Hepatocyte (in vitro differentiated cells): ENCODE measurements at regions not wholly inside any gene's neighbourhood (a gene's known extent, or its start where the extent isn't known, plus 50 kb on each side); places are given as distances from the start of the nearest gene placed in this dataset.

Experiments used
- DNase-seq: peaks from one replicate; pipeline ENCODE4 v3.0.0-alpha.2; 2016; ENCODE audit warnings: low spot score
- H2AFZ ChIP-seq: fragments of 200-600 bp; sonication (generic); 2 replicates; pipeline ENCODE4 v1.6.0; 2016; ENCODE audit warnings: antibody characterized with exemption, mild to moderate bottlenecking
- H3K27ac ChIP-seq: fragments of 200-600 bp; sonication (generic); 2 replicates; pipeline ENCODE4 v1.5.1; 2016; ENCODE audit warnings: mild to moderate bottlenecking
- H3K27me3 ChIP-seq: fragments of 200-600 bp; sonication (generic); 2 replicates; pipeline ENCODE4 v1.6.1; 2016
- H3K36me3 ChIP-seq: fragments of 200-600 bp; sonication (generic); replicated peaks from 2 replicates; pipeline ENCODE4 v1.5.1; 2016; ENCODE audit warnings: low read depth; ENCODE audit not compliant: insufficient read depth
- H3K4me1 ChIP-seq: fragments of 200-600 bp; sonication (generic); 2 replicates; pipeline ENCODE4 v1.5.1; 2016; ENCODE audit warnings: mild to moderate bottlenecking, moderate library complexity; ENCODE audit not compliant: insufficient read depth
- H3K4me2 ChIP-seq: fragments of 200-600 bp; sonication (generic); 2 replicates; pipeline ENCODE4 v1.6.0; 2016
- H3K4me3 ChIP-seq: fragments of 200-600 bp; sonication (generic); 2 replicates; pipeline ENCODE4 v1.5.1; 2016; ENCODE audit warnings: mild to moderate bottlenecking
- H3K79me2 ChIP-seq: fragments of 200-600 bp; sonication (generic); 2 replicates; pipeline ENCODE4 v1.6.0; 2017; ENCODE audit warnings: mild to moderate bottlenecking
- H3K9me2 ChIP-seq: fragments of 200-600 bp; sonication (generic); replicated peaks from 2 replicates; pipeline ENCODE4 v1.6.0; 2017; ENCODE audit warnings: mild to moderate bottlenecking; ENCODE audit not compliant: insufficient read depth
- H3K9me3 ChIP-seq: fragments of 200-600 bp; sonication (generic); 2 replicates; pipeline ENCODE4 v1.5.1; 2016; ENCODE audit warnings: low read depth, mild to moderate bottlenecking
- H4K20me1 ChIP-seq: fragments of 200-600 bp; sonication (generic); 2 replicates; pipeline ENCODE4 v1.6.0; 2016; ENCODE audit warnings: mild to moderate bottlenecking; ENCODE audit not compliant: insufficient read depth, poor library complexity, severe bottlenecking
- CTCF ChIP-seq: fragments of 200-600 bp; sonication (generic); IDR thresholded peaks from 2 replicates; pipeline ENCODE4 v1.5.1; 2016; ENCODE audit warnings: antibody characterized with exemption, mild to moderate bottlenecking; ENCODE audit not compliant: poor library complexity
- EZH2 ChIP-seq: fragments of 200-600 bp; sonication (generic); IDR thresholded peaks from 2 replicates; pipeline ENCODE4 v1.6.1; 2016; ENCODE audit warnings: antibody characterized with exemption, mild to moderate bottlenecking, borderline replicate concordance
- EZH2phosphoT487 ChIP-seq: fragments of 200-600 bp; sonication (generic); IDR thresholded peaks from one replicate; pipeline ENCODE4 v1.6.1; 2018; ENCODE audit warnings: antibody characterized with exemption, mild to moderate bottlenecking, low read depth, moderate library complexity; ENCODE audit not compliant: unreplicated experiment, severe bottlenecking
- WGBS: methylation state at CpG from one replicate; pipeline ENCODE4 v1.1.6; 2016; ENCODE audit warnings: low lambda C conversion rate; ENCODE audit errors: missing lambda C conversion rate; 5-methylcytosine and 5-hydroxymethylcytosine counted together

GRCh38 chr16:54424043-54424451 lies 137.5 kb upstream of the IRX3 start:
- Histone ChIP-seq H4K20me1 (no peaks in the 10 kb centered on the region), H3K27me3 (peaks cover 5% of the 10 kb centered on the region), H3K36me3 (no peaks in the 10 kb centered on the region), H3K27ac (no peak overlapping the region), H3K9me2 (no peaks in the 10 kb centered on the region), H3K9me3 (no peaks in the 10 kb centered on the region), H3K4me1 (no peaks in the 10 kb centered on the region), H3K79me2 (no peaks in the 10 kb centered on the region), H3K4me2 (no peak overlapping the region), H2AFZ (no peak overlapping the region), H3K4me3 (no peak overlapping the region)
- 61% methylated on average over 5 of the region's 5 CpGs for WGBS
- DNase-seq, result no peak
- no peak for TF ChIP-seq EZH2phosphoT487

DNA sequence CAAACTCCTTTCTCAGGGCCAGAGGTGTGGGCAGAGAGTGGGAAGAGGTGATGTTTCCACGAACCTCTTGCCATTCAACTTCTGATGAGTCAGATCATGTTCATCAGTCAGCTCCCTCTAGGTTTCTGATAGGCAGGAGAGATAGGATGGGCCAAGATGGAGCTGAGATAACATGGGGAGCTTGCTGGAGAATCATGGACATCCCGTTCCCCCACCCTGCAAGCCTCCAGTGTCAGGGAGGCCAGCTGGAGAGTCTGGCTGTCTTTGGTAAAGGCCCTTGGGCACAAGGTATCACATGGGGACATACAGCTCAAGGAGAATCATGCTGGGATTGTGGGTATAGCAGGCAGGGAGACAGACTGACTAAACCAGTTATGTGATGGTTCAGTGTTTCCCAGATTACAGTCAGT lies 136.0 kb upstream of the IRX3 start:
- Histone ChIP-seq H4K20me1 (no peaks in the 10 kb centered on the region), H3K27me3 (peaks cover 1% of the 10 kb centered on the region), H3K27ac (no peak overlapping the region), H3K79me2 (no peaks in the 10 kb centered on the region), H3K4me3 (no peak overlapping the region), H2AFZ (no peak overlapping the region), H3K4me2 (no peak overlapping the region), H3K9me3 (no peaks in the 10 kb centered on the region), H3K9me2 (no peaks in the 10 kb centered on the region), H3K36me3 (no peaks in the 10 kb centered on the region), H3K4me1 (no peaks in the 10 kb centered on the region)
- no peak for DNase-seq
- 95% methylated on average over 2 of the region's 2 CpGs for WGBS
- TF ChIP-seq CTCF (no peak), EZH2 (no peak), EZH2phosphoT487 (no peak)

- no peaks in the 10 kb centered on the region for H3K27me3 ChIP-seq
- H4K20me1 ChIP-seq, result no peaks in the 10 kb centered on the region
- H3K4me3 ChIP-seq, result no peak overlapping the region
- H3K27ac ChIP-seq, result no peak overlapping the region
- H3K79me2 ChIP-seq, result no peaks in the 10 kb centered on the region
- no peaks in the 10 kb centered on the region for H3K9me2 ChIP-seq
- H2AFZ ChIP-seq, result no peak overlapping the region
- TF ChIP-seq EZH2, result no peak
- no peak for TF ChIP-seq EZH2phosphoT487
- no peak for TF ChIP-seq CTCF
- H3K4me2 ChIP-seq, result no peak overlapping the region
- 77% methylated on average over 3 of the region's 3 CpGs for WGBS
- no peaks in the 10 kb centered on the region for H3K36me3 ChIP-seq
- no peaks in the 10 kb centered on the region for H3K4me1 ChIP-seq
- no peak for DNase-seq
- no peaks in the 10 kb centered on the region for H3K9me3 ChIP-seq
Measured at GRCh38 chr16:54422159-54422558, 135.6 kb upstream of the IRX3 start.

- no peak overlapping the region for H3K27ac ChIP-seq
- H3K4me2 ChIP-seq, result no peak overlapping the region
- no peaks in the 10 kb centered on the region for H3K4me1 ChIP-seq
- WGBS, result 80% methylated on average over 1 of the region's 1 CpG
- H3K27me3 ChIP-seq, result no peaks in the 10 kb centered on the region
- TF ChIP-seq EZH2, result no peak
- TF ChIP-seq EZH2phosphoT487, result no peak
- no peak for TF ChIP-seq CTCF
- H3K9me2 ChIP-seq, result no peaks in the 10 kb centered on the region
- no peak for DNase-seq
- no peak overlapping the region for H3K4me3 ChIP-seq
- H3K36me3 ChIP-seq, result no peaks in the 10 kb centered on the region
- H4K20me1 ChIP-seq, result no peaks in the 10 kb centered on the region
- H2AFZ ChIP-seq, result no peak overlapping the region
- no peaks in the 10 kb centered on the region for H3K79me2 ChIP-seq
- no peaks in the 10 kb centered on the region for H3K9me3 ChIP-seq
Measured at GRCh38 chr16:54421220-54421619, 134.6 kb upstream of the IRX3 start.
